Fibroblast of pulmonary artery (primary cell): ENCODE measurements at regions not wholly inside any gene's neighbourhood (a gene's known extent, or its start where the extent isn't known, plus 50 kb on each side); places are given as distances from the start of the nearest gene placed in this dataset.

Experiments used
- DNase-seq: peaks from one replicate; pipeline ENCODE4 v3.0.0-alpha.2; 2010; ENCODE audit warnings: low read depth
- H3K4me3 ChIP-seq: replicated peaks from 2 replicates; pipeline ENCODE4 v1.5.1; 2011; ENCODE audit warnings: low read depth, mild to moderate bottlenecking, control low read depth, low read length, moderate library complexity
- CTCF ChIP-seq: IDR thresholded peaks from 2 replicates; pipeline ENCODE4 v1.5.1; 2011; ENCODE audit warnings: mild to moderate bottlenecking, control low read depth, low read length, inconsistent platforms; ENCODE audit errors: missing control alignments

DNA sequence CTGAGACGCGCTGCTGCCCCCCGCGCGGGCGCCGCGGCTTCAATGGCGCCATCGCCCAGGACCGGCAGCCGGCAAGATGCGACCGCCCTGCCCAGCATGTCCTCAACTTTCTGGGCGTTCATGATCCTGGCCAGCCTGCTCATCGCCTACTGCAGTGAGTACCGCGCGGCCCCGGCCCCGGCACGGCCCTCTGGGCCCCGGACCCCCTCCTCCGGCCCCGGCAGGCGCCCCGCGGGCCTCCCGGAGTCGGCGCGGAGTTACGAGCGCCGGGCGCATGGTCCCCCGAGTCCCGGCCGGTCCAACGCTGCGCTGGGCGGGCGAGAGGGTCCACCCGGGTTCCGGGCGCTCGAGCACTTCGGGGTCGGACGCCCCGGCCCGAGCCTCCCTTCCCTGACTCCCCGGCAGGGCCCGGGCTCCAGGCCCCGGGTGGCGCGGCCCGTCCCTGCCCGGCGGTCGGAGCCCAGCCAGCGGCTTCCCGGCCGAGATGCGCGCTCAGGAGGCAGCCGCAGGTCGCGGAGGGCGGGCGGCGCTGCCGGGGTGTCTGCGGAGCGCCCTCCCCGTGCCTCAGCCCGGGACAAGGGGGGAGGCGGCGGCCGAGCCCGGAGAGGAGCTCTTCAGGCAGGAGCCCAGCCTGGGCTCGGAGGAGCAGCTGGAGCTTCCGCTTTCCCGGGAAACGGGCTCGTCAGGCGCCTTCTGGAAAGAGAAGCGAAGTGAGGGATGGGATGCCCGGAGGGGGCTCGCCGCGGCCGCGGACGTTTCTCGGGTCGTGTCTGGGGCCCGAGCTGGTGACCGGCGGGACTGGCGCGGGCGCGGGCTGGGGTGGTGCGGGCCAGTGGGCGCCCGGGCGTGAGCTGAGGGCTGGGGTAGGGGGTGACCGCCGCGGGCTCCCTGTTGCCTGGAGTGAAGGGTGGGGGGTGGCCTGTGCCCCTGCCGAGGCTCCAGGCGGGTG is 1337.8 kb downstream of the BRD1 start:
- no peak for TF ChIP-seq CTCF
- no peak for DNase-seq
- peak overlapping the region; percentile 22 for H3K4me3 ChIP-seq

- DNase-seq = no peak
- no peak overlapping the region for H3K4me3 ChIP-seq
- TF ChIP-seq CTCF = no peak
Measured at GRCh38 chr22:48488611-48489511, 1338.8 kb downstream of the BRD1 start.

DNA sequence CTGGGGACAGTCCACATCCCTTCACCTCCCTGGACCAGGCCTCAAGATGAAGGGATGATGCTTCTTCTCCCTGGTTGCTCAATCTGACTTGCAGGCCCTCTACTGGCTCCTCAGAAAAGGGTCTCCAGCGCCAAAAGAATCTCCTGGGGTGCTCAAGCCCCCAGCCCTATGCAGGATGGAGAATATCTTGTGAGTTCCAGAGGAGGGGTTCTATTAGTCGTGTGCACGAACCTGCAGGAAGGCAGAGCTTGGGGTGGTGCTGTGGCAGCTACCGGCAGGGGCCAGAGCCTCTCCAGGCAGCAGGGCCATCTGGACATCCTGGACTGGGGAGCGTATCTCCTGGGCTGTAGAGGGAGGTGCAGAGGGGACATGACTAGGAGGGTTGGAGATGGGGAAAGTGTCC is 1339.5 kb downstream of the BRD1 start:
- no peak for DNase-seq
- H3K4me3 ChIP-seq = no peak overlapping the region
- no peak for TF ChIP-seq CTCF

DNA sequence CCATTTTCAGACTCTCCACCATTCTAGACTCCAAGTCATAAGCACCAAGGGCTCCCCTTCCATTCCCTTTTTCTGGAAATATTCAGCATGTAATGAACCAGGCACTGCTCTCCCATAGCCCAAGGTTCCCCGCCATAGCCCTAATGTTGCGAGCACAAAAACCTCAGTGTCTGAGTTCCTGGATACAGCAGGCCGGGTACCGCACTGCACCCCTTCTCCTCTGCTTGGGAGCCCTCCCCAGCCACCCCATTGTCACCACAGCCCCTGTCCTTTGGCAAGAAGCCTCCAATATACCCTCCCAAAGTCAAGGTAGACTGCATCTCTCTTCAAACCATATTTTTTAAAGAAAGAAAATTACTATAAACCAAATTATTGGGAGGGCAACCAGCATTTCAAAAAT is 1341.1 kb downstream of the BRD1 start:
- DNase-seq = no peak
- H3K4me3 ChIP-seq = no peak overlapping the region
- TF ChIP-seq CTCF = no peak

GRCh38 chr22:48486134-48486532 is 1341.5 kb downstream of the BRD1 start:
- H3K4me3 ChIP-seq = no peak overlapping the region
- no peak for TF ChIP-seq CTCF
- DNase-seq = no peak

GRCh38 chr22:48485149-48486133 is 1342.2 kb downstream of the BRD1 start:
- DNase-seq = no peak
- no peak overlapping the region for H3K4me3 ChIP-seq
- no peak for TF ChIP-seq CTCF
